ENCODE measurements at regions not wholly inside any gene's neighbourhood (a gene's known extent, or its start where the extent isn't known, plus 50 kb on each side); places are given as distances from the start of the nearest gene placed in this dataset.

GRCh38 chr2:45260946-45261345 lies 251.7 kb upstream of the SIX2 start:
- no peak for TF ChIP-seq CTCF (IDR thresholded peaks at IDR 0.05; ENCODE audit: borderline replicate concordance, insufficient read depth, low read depth, low read length)
- H3K4me3 ChIP-seq (ENCODE audit: low read depth, low read length) = no peak overlapping the region

- H3K4me3 ChIP-seq (ENCODE audit: low read depth, low read length) = no peak overlapping the region
Measured at GRCh38 chr2:45259547-45260160, 250.4 kb upstream of the SIX2 start.

GRCh38 chr2:45259138-45259537 lies 249.9 kb upstream of the SIX2 start:
- TF ChIP-seq CTCF (IDR thresholded peaks at IDR 0.05; ENCODE audit: borderline replicate concordance, insufficient read depth, low read depth, low read length) = no peak
- H3K4me3 ChIP-seq (ENCODE audit: low read depth, low read length) = no peak overlapping the region

More at GRCh38 chr2:45259547-45260160, 250.4 kb upstream of the SIX2 start:
- TF ChIP-seq CTCF (IDR thresholded peaks at IDR 0.05; ENCODE audit: borderline replicate concordance, insufficient read depth, low read depth, low read length) = no peak

- TF ChIP-seq CTCF (IDR thresholded peaks at IDR 0.05; ENCODE audit: borderline replicate concordance, insufficient read depth, low read depth, low read length) = no peak
- H3K4me3 ChIP-seq (ENCODE audit: low read depth, low read length) = no peak overlapping the region
Measured at GRCh38 chr2:45258311-45258710, 249.1 kb upstream of the SIX2 start.

GRCh38 chr2:45257820-45258219 lies 248.6 kb upstream of the SIX2 start:
- no peak overlapping the region for H3K4me3 ChIP-seq (ENCODE audit: low read depth, low read length)
- no peak for TF ChIP-seq CTCF (IDR thresholded peaks at IDR 0.05; ENCODE audit: borderline replicate concordance, insufficient read depth, low read depth, low read length)

GRCh38 chr2:45256867-45257641 lies 247.8 kb upstream of the SIX2 start:
- H3K4me3 ChIP-seq (ENCODE audit: low read depth, low read length) = no peak overlapping the region
- TF ChIP-seq CTCF (IDR thresholded peaks at IDR 0.05; ENCODE audit: borderline replicate concordance, insufficient read depth, low read depth, low read length) = no peak
